KOPT-K1 (cell line): ENCODE measurements at regions not wholly inside any gene's neighbourhood (a gene's known extent, or its start where the extent isn't known, plus 50 kb on each side); places are given as distances from the start of the nearest gene placed in this dataset.

Experiments used
- H3K27ac ChIP-seq: fragments of 200-600 bp; sonication (generic); 2 replicates; pipeline ENCODE4 v1.5.1; 2016; ENCODE audit warnings: antibody characterized with exemption, mild to moderate bottlenecking, low read depth, low read length; ENCODE audit not compliant: poor library complexity, severe bottlenecking
- H3K36me3 ChIP-seq: fragments of 200-600 bp; sonication (generic); 2 replicates; pipeline ENCODE4 v1.5.1; 2017; ENCODE audit warnings: antibody characterized with exemption, mild to moderate bottlenecking, low read length, moderate library complexity; ENCODE audit not compliant: insufficient read depth
- H3K9me3 ChIP-seq: fragments of 200-600 bp; sonication (generic); 2 replicates; pipeline ENCODE4 v1.5.1; 2017; ENCODE audit warnings: antibody characterized with exemption, low read length, mild to moderate bottlenecking; ENCODE audit not compliant: insufficient read depth, poor library complexity, severe bottlenecking

- no peaks in the 10 kb centered on the region for H3K36me3 ChIP-seq
- H3K9me3 ChIP-seq: peaks cover 4% of the 10 kb centered on the region
- no peak overlapping the region for H3K27ac ChIP-seq
These were observed 677.3 kb upstream of the PCDH20 start for GRCh38 chr13:62092949-62093348.

- peaks cover 4% of the 10 kb centered on the region for H3K9me3 ChIP-seq
- H3K36me3 ChIP-seq: no peaks in the 10 kb centered on the region
- H3K27ac ChIP-seq: no peak overlapping the region
These were observed 676.9 kb upstream of the PCDH20 start for GRCh38 chr13:62092536-62092935.

- H3K36me3 ChIP-seq: no peaks in the 10 kb centered on the region
- H3K27ac ChIP-seq: no peak overlapping the region
- no peaks in the 10 kb centered on the region for H3K9me3 ChIP-seq
These were observed 672.5 kb upstream of the PCDH20 start for GRCh38 chr13:62088165-62088564.

- Histone ChIP-seq H3K9me3 (no peaks in the 10 kb centered on the region), H3K27ac (no peak overlapping the region), H3K36me3 (no peaks in the 10 kb centered on the region)
These were observed 671.5 kb upstream of the PCDH20 start for GRCh38 chr13:62087124-62087523.

GRCh38 chr13:62085337-62086229, 669.9 kb upstream of the PCDH20 start:
- H3K9me3 ChIP-seq: no peaks in the 10 kb centered on the region

GRCh38 chr13:62084728-62085127, 669.1 kb upstream of the PCDH20 start:
- Histone ChIP-seq H3K27ac (no peak overlapping the region), H3K36me3 (no peaks in the 10 kb centered on the region), H3K9me3 (no peaks in the 10 kb centered on the region)

More at GRCh38 chr13:62085337-62086229, 669.9 kb upstream of the PCDH20 start:
- Histone ChIP-seq H3K27ac (no peak overlapping the region), H3K36me3 (no peaks in the 10 kb centered on the region)

- no peaks in the 10 kb centered on the region for H3K36me3 ChIP-seq
- no peak overlapping the region for H3K27ac ChIP-seq
- no peaks in the 10 kb centered on the region for H3K9me3 ChIP-seq
These were observed 652.2 kb upstream of the PCDH20 start for GRCh38 chr13:62067821-62068220.

GRCh38 chr13:62065016-62065415, 649.4 kb upstream of the PCDH20 start:
- no peaks in the 10 kb centered on the region for H3K36me3 ChIP-seq
- H3K27ac ChIP-seq: no peak overlapping the region
- H3K9me3 ChIP-seq: no peaks in the 10 kb centered on the region

- no peak overlapping the region for H3K27ac ChIP-seq
These were observed 646.1 kb upstream of the PCDH20 start for GRCh38 chr13:62061751-62062150.

GRCh38 chr13:62060570-62060969, 644.9 kb upstream of the PCDH20 start:
- Histone ChIP-seq H3K27ac (no peak overlapping the region), H3K9me3 (no peaks in the 10 kb centered on the region), H3K36me3 (no peaks in the 10 kb centered on the region)

More at GRCh38 chr13:62061751-62062150, 646.1 kb upstream of the PCDH20 start:
- H3K36me3 ChIP-seq: no peaks in the 10 kb centered on the region
- no peaks in the 10 kb centered on the region for H3K9me3 ChIP-seq

GRCh38 chr13:62057286-62057685, 641.6 kb upstream of the PCDH20 start:
- H3K27ac ChIP-seq: no peak overlapping the region
- H3K36me3 ChIP-seq: no peaks in the 10 kb centered on the region
- no peaks in the 10 kb centered on the region for H3K9me3 ChIP-seq

GRCh38 chr13:62049992-62050391, 634.3 kb upstream of the PCDH20 start:
- Histone ChIP-seq H3K36me3 (no peaks in the 10 kb centered on the region), H3K9me3 (no peaks in the 10 kb centered on the region), H3K27ac (no peak overlapping the region)

- no peaks in the 10 kb centered on the region for H3K36me3 ChIP-seq
- H3K9me3 ChIP-seq: no peaks in the 10 kb centered on the region
- no peak overlapping the region for H3K27ac ChIP-seq
These were observed 630.9 kb upstream of the PCDH20 start for GRCh38 chr13:62046512-62046911.

- Histone ChIP-seq H3K36me3 (no peaks in the 10 kb centered on the region), H3K9me3 (no peaks in the 10 kb centered on the region), H3K27ac (no peak overlapping the region)
These were observed 628.0 kb upstream of the PCDH20 start for GRCh38 chr13:62043600-62043999.

GRCh38 chr13:62040806-62041205, 625.2 kb upstream of the PCDH20 start:
- no peaks in the 10 kb centered on the region for H3K9me3 ChIP-seq
- no peaks in the 10 kb centered on the region for H3K36me3 ChIP-seq
- no peak overlapping the region for H3K27ac ChIP-seq

- H3K36me3 ChIP-seq: no peaks in the 10 kb centered on the region
- H3K27ac ChIP-seq: no peak overlapping the region
These were observed 624.4 kb upstream of the PCDH20 start for GRCh38 chr13:62040078-62040477.

More at GRCh38 chr13:62040078-62040477, 624.4 kb upstream of the PCDH20 start:
- no peaks in the 10 kb centered on the region for H3K9me3 ChIP-seq
